Stimulated activated CD8-positive, alpha-beta memory T cell treated with anti-CD3 and anti-CD28 coated beads, Interleukin-15, amount 100 ng/mL, for 48 hours (primary cell): ENCODE measurements at regions not wholly inside any gene's neighbourhood (a gene's known extent, or its start where the extent isn't known, plus 50 kb on each side); places are given as distances from the start of the nearest gene placed in this dataset.
"Not testable (repeated sequence)": the region's sequence is repeated elsewhere in the genome, so short reads cannot be mapped to it uniquely, and the experiment has no call there.

Source experiments
- DNase-seq, 2 donors: peaks; one replicate each; pipeline ENCODE4 v3.0.0-alpha.2; 2020; ENCODE audit warnings: low read depth in 2 of 2

- DNase-seq, result not testable (repeated sequence)
These were observed 298.4 kb downstream of the LIG4 start for GRCh38 chr13:107916902-107917301.

DNA sequence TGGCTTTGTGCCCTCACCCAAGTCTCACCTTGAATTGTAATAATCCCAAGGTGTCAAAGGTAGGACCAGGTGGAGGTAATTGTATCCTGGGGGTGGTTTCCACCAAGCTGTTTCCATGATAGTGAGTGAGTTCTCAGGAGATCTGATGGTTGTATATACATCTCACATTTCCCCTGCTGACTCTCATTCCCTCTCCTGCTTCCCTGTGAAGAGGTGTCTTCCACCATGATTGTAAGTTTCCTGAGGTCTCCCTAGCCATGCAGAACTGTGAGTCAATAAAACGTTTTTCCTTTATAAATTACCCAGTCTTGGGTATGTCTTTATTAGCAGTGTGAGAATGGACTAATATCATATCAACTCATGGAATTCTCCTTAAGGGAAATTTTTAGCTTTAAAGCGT lies 302.6 kb downstream of the LIG4 start:
- no peak for DNase-seq

GRCh38 chr13:107907065-107907805 lies 308.1 kb downstream of the LIG4 start:
- no peak for DNase-seq

DNA sequence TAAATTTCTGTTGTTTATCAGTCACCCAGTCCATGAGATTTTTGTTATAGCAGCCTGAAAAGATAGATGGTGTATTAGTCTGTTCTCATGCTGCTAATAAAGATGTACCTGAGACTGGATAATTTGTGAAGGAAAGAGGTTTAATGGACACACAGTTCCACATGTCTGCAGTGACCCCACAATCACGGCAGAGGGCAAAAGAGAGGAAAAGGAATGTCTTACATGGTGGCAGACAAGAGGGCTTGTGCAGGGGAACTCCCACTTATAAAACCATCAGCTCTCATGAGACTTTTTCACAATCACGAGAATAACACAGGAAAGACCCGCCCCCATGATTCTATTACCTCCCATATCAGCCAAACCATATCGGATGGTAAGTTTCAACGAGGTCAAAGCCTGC lies 309.2 kb downstream of the LIG4 start:
- no peak for DNase-seq

- no peak for DNase-seq
These were observed 313.3 kb downstream of the LIG4 start for GRCh38 chr13:107901996-107902562.

- DNase-seq, result no peak
These were observed 314.1 kb downstream of the LIG4 start for GRCh38 chr13:107901230-107901629.

GRCh38 chr13:107900775-107901174 lies 314.6 kb downstream of the LIG4 start:
- no peak for DNase-seq

DNA sequence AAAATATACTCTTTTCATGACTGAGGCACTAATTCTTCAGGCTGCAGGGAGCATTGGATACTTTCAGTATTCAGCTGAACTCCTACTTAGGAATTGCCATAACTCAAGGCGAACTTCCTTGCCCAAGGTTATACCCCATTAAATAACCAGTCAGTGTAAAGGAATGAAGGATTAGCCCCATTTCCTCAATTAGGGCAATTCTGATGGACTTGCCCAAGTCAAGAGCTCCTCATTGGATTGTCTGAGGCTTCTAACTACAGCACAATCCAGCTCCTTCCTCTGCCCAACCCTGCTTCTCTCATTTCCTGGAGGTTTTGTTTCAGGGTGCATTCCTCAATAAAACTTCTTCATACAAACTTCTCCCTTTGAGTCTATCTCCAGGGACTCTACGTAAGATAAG lies 329.2 kb downstream of the LIG4 start:
- DNase-seq, result no peak

DNA sequence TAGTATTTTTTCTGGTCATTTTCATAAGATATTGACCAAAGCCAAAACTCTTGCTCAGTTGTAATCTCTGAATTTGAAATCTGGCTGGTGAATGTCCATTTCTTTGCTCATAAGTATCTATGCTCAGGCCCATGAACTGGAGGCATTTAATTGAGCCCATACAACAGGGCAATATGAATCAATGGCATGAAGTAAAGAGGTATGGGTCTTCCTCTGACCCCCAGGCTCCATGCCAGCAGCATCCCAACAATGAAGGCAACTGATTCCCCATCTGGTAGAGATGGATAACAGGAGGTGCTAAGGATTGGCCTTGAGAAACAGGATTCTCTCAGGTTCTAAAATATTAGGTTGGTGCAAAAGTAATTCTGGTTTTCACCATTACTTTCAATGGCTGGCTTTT lies 330.8 kb downstream of the LIG4 start:
- DNase-seq, result no peak

DNA sequence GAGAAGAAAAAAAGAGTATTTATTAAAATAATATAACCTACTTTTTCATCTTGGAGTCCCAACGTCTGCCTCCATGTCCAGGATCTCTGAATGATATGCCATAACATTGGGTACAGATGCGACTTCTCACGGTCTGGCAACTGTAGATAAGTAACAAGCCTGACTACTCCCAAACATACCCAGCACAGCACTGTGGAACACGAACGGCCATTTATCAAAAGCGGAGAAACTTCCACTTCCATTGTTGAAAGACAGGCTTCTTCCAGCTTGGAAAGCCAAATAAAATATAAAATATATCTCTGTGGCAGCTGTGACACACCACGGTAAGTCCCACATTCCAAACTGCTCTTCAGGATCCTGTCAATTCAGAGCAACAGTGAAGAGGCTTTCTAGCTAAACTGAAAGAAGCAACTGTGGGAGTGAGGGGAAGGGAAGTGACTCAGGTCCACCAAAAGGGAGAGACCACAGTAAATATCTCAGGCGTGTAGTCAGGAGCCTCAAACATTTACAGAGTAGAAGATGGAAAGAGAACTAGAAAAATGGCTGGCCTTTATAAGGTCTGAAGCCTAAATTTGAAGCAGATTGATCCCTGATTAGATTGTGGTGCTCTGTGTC lies 331.7 kb downstream of the LIG4 start:
- no peak for DNase-seq

DNA sequence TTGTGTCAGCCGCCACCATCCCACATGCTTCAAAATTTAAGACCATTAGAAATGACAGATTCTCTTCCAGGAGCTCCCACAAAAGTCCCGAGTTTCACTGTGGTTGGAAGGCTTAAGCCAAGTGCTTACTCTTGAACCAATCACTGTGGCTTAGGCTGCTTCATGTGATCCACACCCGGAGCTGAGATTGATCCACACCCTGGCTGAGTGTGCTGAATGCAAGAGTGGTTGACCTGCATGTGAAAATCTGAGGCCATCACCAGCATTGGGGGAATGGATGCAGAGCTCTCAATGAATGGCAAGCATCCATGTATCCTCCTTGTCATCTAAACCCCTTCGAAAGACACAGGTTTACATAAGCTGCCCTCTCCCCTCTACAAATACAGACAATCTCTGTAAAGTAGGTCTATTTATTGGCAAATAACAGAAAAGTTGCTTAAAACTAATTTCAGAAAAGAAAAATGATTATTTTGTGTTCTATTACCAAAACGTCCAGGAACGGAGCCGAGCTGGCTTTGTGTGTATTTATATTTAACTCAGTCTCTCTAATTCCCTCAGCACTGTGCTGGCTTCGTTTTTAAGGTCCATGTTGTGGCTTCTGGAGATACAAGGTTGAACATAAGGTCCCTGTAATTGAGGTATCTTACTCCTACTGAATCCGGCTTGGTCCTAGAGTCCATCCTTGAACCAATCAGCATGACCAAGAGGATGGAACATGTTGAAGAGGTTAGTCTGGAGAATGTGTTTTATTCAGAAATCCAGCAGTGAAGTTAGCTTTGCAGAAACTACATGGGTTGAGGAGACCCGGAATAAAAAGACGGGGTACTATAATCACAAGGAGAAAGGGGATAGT lies 332.4 kb downstream of the LIG4 start:
- DNase-seq, result no peak

DNA sequence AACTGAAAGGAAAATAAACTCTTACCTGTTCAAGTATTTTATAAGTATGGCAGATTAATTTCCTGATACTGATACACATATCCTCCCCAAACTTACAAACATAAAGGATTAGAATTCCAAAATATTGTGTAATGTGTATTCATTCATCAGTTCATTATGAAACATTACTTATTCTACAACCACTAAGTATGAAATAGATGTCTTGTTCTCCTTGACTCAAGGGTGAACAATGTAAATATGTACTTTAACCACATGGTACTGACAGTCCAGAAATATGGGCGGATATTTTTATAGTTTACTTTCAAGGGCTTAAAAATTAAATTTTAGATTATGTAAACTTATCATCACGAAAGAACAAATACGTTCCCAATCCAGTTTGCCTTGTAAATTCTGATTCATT lies 334.0 kb downstream of the LIG4 start:
- no peak for DNase-seq

GRCh38 chr13:107874456-107874855 lies 340.9 kb downstream of the LIG4 start:
- no peak for DNase-seq

- DNase-seq, result no peak
These were observed 341.4 kb downstream of the LIG4 start for GRCh38 chr13:107873926-107874325.

- no peak for DNase-seq
These were observed 344.9 kb downstream of the LIG4 start for GRCh38 chr13:107870400-107870799.

DNA sequence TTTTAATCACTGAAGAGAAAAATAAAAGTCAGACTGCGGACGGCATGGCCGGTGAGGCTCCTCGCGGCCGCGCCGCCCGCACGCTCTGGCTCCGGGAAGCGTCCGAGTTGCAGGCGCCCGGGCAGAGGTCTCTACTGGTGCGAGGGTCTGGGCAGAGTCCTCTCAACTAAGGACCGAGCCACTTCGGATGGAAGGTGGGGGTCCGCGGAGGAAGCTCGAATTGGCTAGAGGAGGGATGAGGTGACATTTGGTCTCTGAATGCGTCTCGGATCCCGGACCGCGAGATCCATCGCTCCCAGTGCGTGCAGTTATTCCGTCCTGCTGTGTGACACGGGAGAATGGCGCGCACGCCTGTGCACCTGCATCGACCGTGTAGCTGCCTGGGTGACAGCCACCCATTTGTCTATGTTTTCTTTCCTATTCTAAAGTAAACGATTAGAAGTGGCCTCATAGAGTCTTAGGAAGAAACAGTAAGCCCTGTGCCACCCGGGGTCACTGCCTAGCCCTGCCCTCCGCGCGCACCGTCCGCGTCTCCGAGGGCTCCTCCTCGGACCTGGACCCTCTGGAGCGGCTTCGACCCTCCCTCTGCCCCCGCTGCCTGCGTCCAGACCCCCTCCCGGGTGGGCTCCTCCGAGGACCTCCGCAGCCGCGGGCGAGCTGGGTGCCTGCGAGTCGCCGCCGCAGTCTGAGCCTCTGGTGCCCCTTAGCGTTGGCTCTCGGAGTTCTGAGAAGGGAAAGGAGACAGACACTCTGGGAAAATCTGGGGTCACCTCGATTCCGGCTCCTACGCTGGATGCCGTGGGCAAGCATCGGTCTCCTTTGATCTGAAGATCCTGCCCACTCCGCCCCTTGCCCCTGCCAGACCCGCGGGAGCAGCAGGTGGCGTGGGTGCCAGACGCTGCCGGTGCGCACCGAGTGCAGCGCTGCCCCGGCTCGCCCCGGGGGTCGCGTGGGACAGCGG lies 347.4 kb downstream of the LIG4 start:
- DNase-seq, result no peak

- no peak for DNase-seq
These were observed 348.3 kb downstream of the LIG4 start for GRCh38 chr13:107866941-107867623.

DNA sequence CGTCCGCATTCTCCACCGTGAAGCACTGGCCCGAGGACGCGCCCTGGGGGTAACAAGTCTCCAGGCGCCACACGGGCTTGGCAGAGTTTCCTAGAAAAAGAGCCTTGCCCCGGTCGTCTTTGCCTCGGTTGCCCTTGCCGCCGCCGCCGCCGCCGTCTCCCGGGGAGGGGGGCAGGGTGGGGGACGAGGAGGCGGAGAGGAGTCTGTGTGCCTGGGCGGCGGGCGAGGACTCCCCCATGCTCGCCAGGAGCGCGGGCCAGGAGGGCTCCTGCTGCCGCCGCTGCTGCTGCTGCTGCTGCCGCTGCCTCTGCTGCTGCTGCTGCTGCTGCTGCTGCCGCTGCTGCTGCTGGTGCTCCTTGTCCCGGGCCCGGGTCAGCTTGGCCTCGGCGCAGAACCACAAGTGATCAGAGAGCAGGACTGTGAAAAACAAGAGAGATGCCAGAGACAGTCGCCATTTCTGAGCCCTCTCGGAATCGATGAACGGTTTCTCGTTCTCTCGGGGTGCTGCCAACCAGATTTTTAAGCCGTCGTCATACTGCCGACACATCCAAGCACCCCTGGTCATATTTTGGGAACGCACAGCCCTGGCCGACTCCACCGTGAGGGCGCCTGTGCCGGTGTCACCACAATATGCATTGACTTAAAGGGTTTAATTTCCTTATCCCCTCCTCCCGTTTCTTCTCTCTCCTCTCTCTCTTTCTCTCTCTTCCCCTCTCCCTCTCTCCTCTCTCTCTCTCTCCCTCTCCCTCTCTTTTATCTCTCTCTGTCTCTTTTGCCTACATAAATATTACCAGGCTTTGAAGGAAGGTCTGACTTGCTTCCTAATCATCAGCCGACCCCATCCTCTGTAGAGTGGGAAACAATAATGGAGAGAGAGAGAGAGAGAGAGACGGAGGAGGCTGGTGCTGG lies 349.1 kb downstream of the LIG4 start:
- no peak for DNase-seq

DNA sequence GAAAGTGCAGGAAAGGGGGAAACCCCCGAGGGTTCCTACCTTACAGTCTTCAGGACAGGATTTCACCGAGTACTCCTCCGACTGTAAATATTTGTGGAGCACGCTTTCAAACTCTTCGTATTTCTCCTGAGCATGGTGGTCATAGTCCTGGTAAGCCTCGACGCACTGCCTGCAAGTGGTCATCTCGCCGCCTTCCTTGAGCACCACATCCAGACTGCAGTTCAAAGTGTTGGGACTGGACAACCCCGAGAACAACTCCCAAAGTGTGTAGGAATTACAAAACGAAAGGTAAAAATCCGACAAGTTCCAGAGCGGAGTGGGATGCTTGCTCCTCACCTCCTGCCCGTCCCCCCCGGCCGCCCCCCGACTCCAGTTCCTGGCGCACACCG lies 349.7 kb downstream of the LIG4 start:
- no peak for DNase-seq

- DNase-seq, result no peak
These were observed 350.1 kb downstream of the LIG4 start for GRCh38 chr13:107865318-107865575.
